ENCODE measurements at regions not wholly inside any gene's neighbourhood (a gene's known extent, or its start where the extent isn't known, plus 50 kb on each side); places are given as distances from the start of the nearest gene placed in this dataset.

- WGBS (ENCODE audit: low lambda C conversion rate), result 93% methylated on average over 7 of the region's 7 CpGs
- POLR2A ChIA-PET, result no interaction called here
- H3F3A ChIP-seq (replicated peaks; ENCODE audit: insufficient read depth), result no peaks in the 10 kb centered on the region
- H3K27me3 ChIP-seq (ENCODE audit: insufficient read depth), result no peaks in the 10 kb centered on the region
- no peak for TF ChIP-seq SMC3 (IDR thresholded peaks at IDR 0.05; ENCODE audit: low read depth, low read length)
- no peak for TF ChIP-seq GATA2 (CRISPR knock-in tag; IDR thresholded peaks at IDR 0.05)
- TF ChIP-seq NFIC (IDR thresholded peaks at IDR 0.05; ENCODE audit: borderline replicate concordance), result no peak
- no peak for TF ChIP-seq FOXM1 (IDR thresholded peaks at IDR 0.05; ENCODE audit: low read depth)
- no peak overlapping the region for H3K27ac ChIP-seq (ENCODE audit: low read depth in 2 of 2, low read length in 1 of 2)
- no peaks in the 10 kb centered on the region for H3K79me2 ChIP-seq (ENCODE audit: insufficient read depth)
- no peaks in the 10 kb centered on the region for H3K4me1 ChIP-seq (ENCODE audit: control insufficient read depth in 1 of 2, insufficient read depth in 2 of 2, low read depth in 1 of 2, low read length in 1 of 2)
- no peaks in the 10 kb centered on the region for H4K20me1 ChIP-seq (ENCODE audit: insufficient read depth)
- H3K36me3 ChIP-seq (replicated peaks in 1 of 2; ENCODE audit: control insufficient read depth in 1 of 2, insufficient read depth in 2 of 2, low read length in 1 of 2), result no peaks in the 10 kb centered on the region
- H3K9me3 ChIP-seq, result no peaks in the 10 kb centered on the region
- DNase-seq, result no peak
- no peak overlapping the region for H3K9ac ChIP-seq
- H3K4me2 ChIP-seq, result no peak overlapping the region
- CTCF ChIA-PET, result no interaction called here
- H3K4me3 ChIP-seq (ENCODE audit: low read depth in 2 of 2, low read length in 1 of 2), result no peak overlapping the region
- H3K9me2 ChIP-seq, result no peaks in the 10 kb centered on the region
- H2AFZ ChIP-seq (ENCODE audit: low read depth), result no peak overlapping the region
Measured at GRCh38 chr5:106876665-106877194, 794.0 kb downstream of the EFNA5 start.

GRCh38 chr5:106876298-106876622, 794.5 kb downstream of the EFNA5 start:
- 92% methylated on average over 4 of the region's 6 CpGs for WGBS (ENCODE audit: low lambda C conversion rate)
- CTCF ChIA-PET, result interaction anchor here (0.5 kb wide), 1 partner anchor 21 kb away, joined by 3 read pairs; no protein-coding TSS in a partner anchor
- Histone ChIP-seq H3K9ac (no peak overlapping the region), H3K4me1 (ENCODE audit: control insufficient read depth in 1 of 2, insufficient read depth in 2 of 2, low read depth in 1 of 2, low read length in 1 of 2) (no peaks in the 10 kb centered on the region), H2AFZ (ENCODE audit: low read depth) (no peak overlapping the region), H3K27me3 (ENCODE audit: insufficient read depth) (no peaks in the 10 kb centered on the region), H3K27ac (ENCODE audit: low read depth in 2 of 2, low read length in 1 of 2) (no peak overlapping the region), H3K4me2 (no peak overlapping the region), H4K20me1 (ENCODE audit: insufficient read depth) (no peaks in the 10 kb centered on the region), H3K36me3 (replicated peaks in 1 of 2; ENCODE audit: control insufficient read depth in 1 of 2, insufficient read depth in 2 of 2, low read length in 1 of 2) (no peaks in the 10 kb centered on the region), H3K79me2 (ENCODE audit: insufficient read depth) (no peaks in the 10 kb centered on the region), H3F3A (replicated peaks; ENCODE audit: insufficient read depth) (no peaks in the 10 kb centered on the region), H3K9me3 (no peaks in the 10 kb centered on the region), H3K9me2 (no peaks in the 10 kb centered on the region), H3K4me3 (ENCODE audit: low read depth in 2 of 2, low read length in 1 of 2) (no peak overlapping the region)
- TF ChIP-seq TAF1 (IDR thresholded peaks at IDR 0.05; ENCODE audit: borderline replicate concordance, low read depth, low read length) (no peak), NRF1 (IDR thresholded peaks at IDR 0.05; ENCODE audit: low read depth, low read length) (no peak), FOXJ3 (CRISPR knock-in tag; IDR thresholded peaks at IDR 0.05) (no peak), MAX (IDR thresholded peaks at IDR 0.05; ENCODE audit: low read depth) (no peak), USF1 (IDR thresholded peaks at IDR 0.05; ENCODE audit: borderline replicate concordance, low read depth) (no peak), TCF12 (IDR thresholded peaks at IDR 0.05) (no peak), FOSL2 (IDR thresholded peaks at IDR 0.05; ENCODE audit: borderline replicate concordance, low read depth) (no peak), NFIC (IDR thresholded peaks at IDR 0.05; ENCODE audit: borderline replicate concordance) (no peak), RAD21 (IDR thresholded peaks at IDR 0.05; ENCODE audit: low read length) (no peak), FOXM1 (IDR thresholded peaks at IDR 0.05; ENCODE audit: low read depth) (no peak), TEAD4 (IDR thresholded peaks at IDR 0.05; ENCODE audit: borderline replicate concordance, insufficient read depth) (no peak), MXI1 (IDR thresholded peaks at IDR 0.05; ENCODE audit: low read depth, low read length) (no peak), YY1 (IDR thresholded peaks at IDR 0.05; ENCODE audit: low read depth) (no peak), CHD2 (IDR thresholded peaks at IDR 0.05; ENCODE audit: low read length, partially characterized antibody) (no peak), RFX5 (IDR thresholded peaks at IDR 0.05; ENCODE audit: low read length) (no peak), PBX3 (IDR thresholded peaks at IDR 0.05) (no peak), CTCF (IDR thresholded peaks at IDR 0.05) (no peak)
- POLR2A ChIA-PET, result no interaction called here
- DNase-seq, result no peak
